ENCODE measurements at regions not wholly inside any gene's neighbourhood (a gene's known extent, or its start where the extent isn't known, plus 50 kb on each side); places are given as distances from the start of the nearest gene placed in this dataset.

DNA sequence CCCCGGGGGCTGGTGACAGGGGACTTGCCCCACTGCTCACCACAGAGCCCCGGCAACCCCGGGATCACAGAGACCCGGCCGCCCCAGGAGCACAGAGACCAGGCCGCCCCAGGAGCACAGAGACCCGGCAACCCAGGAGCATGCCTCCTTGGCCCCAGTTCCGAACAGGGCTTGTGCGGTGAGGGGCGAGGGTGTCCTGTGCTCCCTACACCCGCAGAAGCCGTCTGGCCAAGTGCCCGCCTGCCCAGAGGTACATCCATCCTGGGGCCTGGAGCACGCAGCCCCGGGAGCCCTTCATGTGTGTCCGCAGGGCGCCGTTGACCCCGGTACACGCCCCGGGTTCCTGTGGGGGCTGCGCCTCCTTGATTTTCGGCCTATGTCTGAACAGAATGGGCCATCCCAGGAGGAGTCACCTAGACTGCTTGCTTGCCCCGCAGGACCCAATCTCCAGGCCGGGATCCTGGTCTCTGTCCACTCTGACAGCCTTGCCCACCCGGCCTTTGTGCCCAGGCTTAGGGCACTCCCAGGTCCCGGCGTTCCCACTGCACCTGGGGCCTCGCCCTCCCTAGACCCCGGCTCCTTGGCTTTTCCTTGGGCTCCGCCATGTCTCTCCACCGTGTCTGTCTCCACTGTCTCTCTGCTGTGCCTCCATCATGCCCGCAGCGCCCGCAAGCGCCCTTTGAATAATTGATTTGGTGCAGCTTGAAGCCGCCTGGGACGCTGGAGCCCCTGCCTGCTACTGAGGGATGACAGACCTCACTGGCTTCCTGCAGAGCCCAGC, 219.8 kb downstream of the ERMARD start:
- Histone ChIP-seq H3K9me3 (no peaks in the 10 kb centered on the region), H3K9ac (no peak overlapping the region)

More for the DNA sequence above, 219.8 kb downstream of the ERMARD start:
- ChIA-PET CTCF (no interaction called here), POLR2A (no interaction called here)
- no peaks in the 10 kb centered on the region for H3K79me2 ChIP-seq (ENCODE audit: insufficient read depth)
- H3K27me3 ChIP-seq (ENCODE audit: insufficient read depth): no peaks in the 10 kb centered on the region
- no peak overlapping the region for H3K4me2 ChIP-seq
- H2AFZ ChIP-seq (ENCODE audit: low read depth): no peak overlapping the region
- H3F3A ChIP-seq (replicated peaks; ENCODE audit: insufficient read depth): no peaks in the 10 kb centered on the region
- no peak overlapping the region for H3K27ac ChIP-seq (ENCODE audit: low read depth in 2 of 2, low read length in 1 of 2)
- WGBS (ENCODE audit: low lambda C conversion rate): 49% methylated on average over 11 of the region's 38 CpGs
- H3K4me1 ChIP-seq (ENCODE audit: control insufficient read depth in 1 of 2, insufficient read depth in 2 of 2, low read depth in 1 of 2, low read length in 1 of 2): peaks cover 0 to 8% of the 10 kb centered on the region in 2 experiments; a peak in 1 of 4 replicates
- TF ChIP-seq, protein P1, sequence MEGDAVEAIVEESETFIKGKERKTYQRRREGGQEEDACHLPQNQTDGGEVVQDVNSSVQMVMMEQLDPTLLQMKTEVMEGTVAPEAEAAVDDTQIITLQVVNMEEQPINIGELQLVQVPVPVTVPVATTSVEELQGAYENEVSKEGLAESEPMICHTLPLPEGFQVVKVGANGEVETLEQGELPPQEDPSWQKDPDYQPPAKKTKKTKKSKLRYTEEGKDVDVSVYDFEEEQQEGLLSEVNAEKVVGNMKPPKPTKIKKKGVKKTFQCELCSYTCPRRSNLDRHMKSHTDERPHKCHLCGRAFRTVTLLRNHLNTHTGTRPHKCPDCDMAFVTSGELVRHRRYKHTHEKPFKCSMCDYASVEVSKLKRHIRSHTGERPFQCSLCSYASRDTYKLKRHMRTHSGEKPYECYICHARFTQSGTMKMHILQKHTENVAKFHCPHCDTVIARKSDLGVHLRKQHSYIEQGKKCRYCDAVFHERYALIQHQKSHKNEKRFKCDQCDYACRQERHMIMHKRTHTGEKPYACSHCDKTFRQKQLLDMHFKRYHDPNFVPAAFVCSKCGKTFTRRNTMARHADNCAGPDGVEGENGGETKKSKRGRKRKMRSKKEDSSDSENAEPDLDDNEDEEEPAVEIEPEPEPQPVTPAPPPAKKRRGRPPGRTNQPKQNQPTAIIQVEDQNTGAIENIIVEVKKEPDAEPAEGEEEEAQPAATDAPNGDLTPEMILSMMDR (IDR thresholded peaks at IDR 0.05): no peak
- TF ChIP-seq RFX5 (IDR thresholded peaks at IDR 0.05; ENCODE audit: low read length): no peak
- TF ChIP-seq RCOR1 (IDR thresholded peaks at IDR 0.05; ENCODE audit: low read length): no peak
- TF ChIP-seq SIN3A (IDR thresholded peaks at IDR 0.05; ENCODE audit: borderline replicate concordance, low read depth, low read length): no peak
- TF ChIP-seq USF1 (IDR thresholded peaks at IDR 0.05; ENCODE audit: borderline replicate concordance, low read depth): no peak
- no peak for TF ChIP-seq MXI1 (IDR thresholded peaks at IDR 0.05; ENCODE audit: low read depth, low read length)
- TF ChIP-seq JUND (IDR thresholded peaks at IDR 0.05): no peak
- no peak for TF ChIP-seq REST (IDR thresholded peaks at IDR 0.05; ENCODE audit: low read depth, low read length)
- TF ChIP-seq FOSL2 (IDR thresholded peaks at IDR 0.05; ENCODE audit: borderline replicate concordance, low read depth): no peak
- TF ChIP-seq ELF1 (IDR thresholded peaks at IDR 0.05): no peak
- no peak for TF ChIP-seq RXRA (IDR thresholded peaks at IDR 0.05; ENCODE audit: borderline replicate concordance, low read depth)
- H4K20me1 ChIP-seq (ENCODE audit: insufficient read depth): no peaks in the 10 kb centered on the region
- peak; percentile 21 for DNase-seq
- H3K36me3 ChIP-seq (replicated peaks in 1 of 2; ENCODE audit: control insufficient read depth in 1 of 2, insufficient read depth in 2 of 2, low read length in 1 of 2): no peaks in the 10 kb centered on the region
- no peaks in the 10 kb centered on the region for H3K9me2 ChIP-seq
- no peak overlapping the region for H3K4me3 ChIP-seq (ENCODE audit: low read depth in 2 of 2, low read length in 1 of 2)

Measured in SK-N-SH (cell line).